ENCODE measurements at regions not wholly inside any gene's neighbourhood (a gene's known extent, or its start where the extent isn't known, plus 50 kb on each side); places are given as distances from the start of the nearest gene placed in this dataset.

DNA sequence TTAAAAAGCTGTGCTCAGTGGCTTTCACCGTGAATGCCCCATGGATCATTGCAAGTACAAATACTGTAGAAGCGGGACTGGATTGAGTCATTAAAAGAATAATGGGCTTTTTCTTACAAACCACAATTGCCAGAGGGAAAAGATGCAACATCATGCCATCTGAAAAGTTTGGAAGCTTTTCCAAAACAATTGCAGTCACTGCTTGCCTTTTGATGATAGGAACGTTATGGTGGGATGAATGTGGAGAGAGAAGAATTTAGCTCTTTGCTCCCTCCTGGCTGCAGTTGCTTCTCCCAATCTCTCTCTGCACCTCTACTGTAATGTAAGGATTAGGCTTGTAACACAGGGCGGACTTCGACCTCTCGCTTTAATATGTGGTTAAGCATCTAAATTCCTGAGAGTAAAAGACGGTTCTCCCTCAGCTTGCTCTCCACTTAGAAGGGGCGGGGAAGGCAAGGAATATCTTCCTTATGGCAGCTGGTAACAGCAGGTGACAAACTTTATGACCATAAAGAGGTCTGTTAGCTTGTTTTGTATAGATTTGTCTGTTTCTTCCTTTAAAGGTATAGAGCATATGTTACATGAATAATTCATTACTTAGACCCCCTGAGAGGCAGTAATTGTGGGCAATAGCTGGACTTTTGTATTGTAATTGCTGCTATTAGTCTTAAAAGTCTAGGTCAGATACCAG lies 376.1 kb downstream of the UTRN start (continued):
- TF ChIP-seq YEATS2 (CRISPR knock-in tag; IDR thresholded peaks at IDR 0.05; ENCODE audit: borderline replicate concordance), result peak; percentile 20; the same call in 1 of the 2 replicates
- TF ChIP-seq BCL6 (CRISPR knock-in tag; IDR thresholded peaks at IDR 0.05), result peak; percentile 49; the same call in 1 of the 2 replicates
- no peak for TF ChIP-seq TOPORS (CRISPR knock-in tag; IDR thresholded peaks at IDR 0.05)
- TF ChIP-seq ZNF205 (CRISPR knock-in tag; IDR thresholded peaks at IDR 0.05), result 0 out of 2 replicates have a peak, but pooled peaks have one; percentile 65
- no peak for TF ChIP-seq EED (CRISPR knock-in tag; IDR thresholded peaks at IDR 0.05)
- TF ChIP-seq, protein P1, sequence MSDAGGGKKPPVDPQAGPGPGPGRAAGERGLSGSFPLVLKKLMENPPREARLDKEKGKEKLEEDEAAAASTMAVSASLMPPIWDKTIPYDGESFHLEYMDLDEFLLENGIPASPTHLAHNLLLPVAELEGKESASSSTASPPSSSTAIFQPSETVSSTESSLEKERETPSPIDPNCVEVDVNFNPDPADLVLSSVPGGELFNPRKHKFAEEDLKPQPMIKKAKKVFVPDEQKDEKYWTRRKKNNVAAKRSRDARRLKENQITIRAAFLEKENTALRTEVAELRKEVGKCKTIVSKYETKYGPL (CRISPR knock-in tag; IDR thresholded peaks at IDR 0.05), result no peak
- peak; percentile 25 for TF ChIP-seq FOSL2 (CRISPR knock-in tag; IDR thresholded peaks at IDR 0.05)
- TF ChIP-seq ZNF121 (CRISPR knock-in tag; IDR thresholded peaks at IDR 0.05), result no peak
- TF ChIP-seq, protein P2, sequence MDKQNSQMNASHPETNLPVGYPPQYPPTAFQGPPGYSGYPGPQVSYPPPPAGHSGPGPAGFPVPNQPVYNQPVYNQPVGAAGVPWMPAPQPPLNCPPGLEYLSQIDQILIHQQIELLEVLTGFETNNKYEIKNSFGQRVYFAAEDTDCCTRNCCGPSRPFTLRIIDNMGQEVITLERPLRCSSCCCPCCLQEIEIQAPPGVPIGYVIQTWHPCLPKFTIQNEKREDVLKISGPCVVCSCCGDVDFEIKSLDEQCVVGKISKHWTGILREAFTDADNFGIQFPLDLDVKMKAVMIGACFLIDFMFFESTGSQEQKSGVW (CRISPR knock-in tag; IDR thresholded peaks at IDR 0.05; ENCODE audit: borderline replicate concordance), result no peak
- TF ChIP-seq ZNF773 (CRISPR knock-in tag; IDR thresholded peaks at IDR 0.05; ENCODE audit: borderline replicate concordance), result no peak
- TF ChIP-seq MBNL3 (CRISPR knock-in tag; conservative IDR thresholded peaks at IDR 0.05), result no peak
- TF ChIP-seq ZNF614 (CRISPR knock-in tag; IDR thresholded peaks at IDR 0.05; ENCODE audit: borderline replicate concordance), result peak; percentile 29; the same call in 1 of the 2 replicates
- TF ChIP-seq ASH2L (IDR thresholded peaks at IDR 0.05; ENCODE audit: insufficient read length, low read depth, low read length), result no peak
- peak; percentile 75; the same call in 1 of the 2 replicates for TF ChIP-seq CBFB (CRISPR knock-in tag; IDR thresholded peaks at IDR 0.05)
- TF ChIP-seq SNAI1 (CRISPR knock-in tag; IDR thresholded peaks at IDR 0.05; ENCODE audit: borderline replicate concordance), result no peak
- TF ChIP-seq ZSCAN29 (CRISPR knock-in tag; conservative IDR thresholded peaks at IDR 0.05), result no peak
- TF ChIP-seq, protein P3, sequence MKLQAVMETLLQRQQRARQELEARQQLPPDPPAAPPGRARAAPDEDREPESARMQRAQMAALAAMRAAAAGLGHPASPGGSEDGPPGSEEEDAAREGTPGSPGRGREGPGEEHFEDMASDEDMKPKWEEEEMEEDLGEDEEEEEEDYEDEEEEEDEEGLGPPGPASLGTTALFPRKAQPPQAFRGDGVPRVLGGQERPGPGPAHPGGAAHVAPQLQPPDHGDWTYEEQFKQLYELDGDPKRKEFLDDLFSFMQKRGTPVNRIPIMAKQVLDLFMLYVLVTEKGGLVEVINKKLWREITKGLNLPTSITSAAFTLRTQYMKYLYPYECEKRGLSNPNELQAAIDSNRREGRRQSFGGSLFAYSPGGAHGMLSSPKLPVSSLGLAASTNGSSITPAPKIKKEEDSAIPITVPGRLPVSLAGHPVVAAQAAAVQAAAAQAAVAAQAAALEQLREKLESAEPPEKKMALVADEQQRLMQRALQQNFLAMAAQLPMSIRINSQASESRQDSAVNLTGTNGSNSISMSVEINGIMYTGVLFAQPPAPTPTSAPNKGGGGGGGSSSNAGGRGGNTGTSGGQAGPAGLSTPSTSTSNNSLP (IDR thresholded peaks at IDR 0.05; ENCODE audit: low read depth, low read length), result no peak
- no peak for TF ChIP-seq TAF1 (CRISPR knock-in tag; IDR thresholded peaks at IDR 0.05)
- TF ChIP-seq, protein P4, sequence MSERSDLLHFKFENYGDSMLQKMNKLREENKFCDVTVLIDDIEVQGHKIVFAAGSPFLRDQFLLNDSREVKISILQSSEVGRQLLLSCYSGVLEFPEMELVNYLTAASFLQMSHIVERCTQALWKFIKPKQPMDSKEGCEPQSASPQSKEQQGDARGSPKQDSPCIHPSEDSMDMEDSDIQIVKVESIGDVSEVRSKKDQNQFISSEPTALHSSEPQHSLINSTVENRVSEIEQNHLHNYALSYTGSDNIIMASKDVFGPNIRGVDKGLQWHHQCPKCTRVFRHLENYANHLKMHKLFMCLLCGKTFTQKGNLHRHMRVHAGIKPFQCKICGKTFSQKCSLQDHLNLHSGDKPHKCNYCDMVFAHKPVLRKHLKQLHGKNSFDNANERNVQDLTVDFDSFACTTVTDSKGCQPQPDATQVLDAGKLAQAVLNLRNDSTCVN (CRISPR knock-in tag; IDR thresholded peaks at IDR 0.05; ENCODE audit: borderline replicate concordance), result no peak
- no peak for TF ChIP-seq ZNF33B (CRISPR knock-in tag; IDR thresholded peaks at IDR 0.05)
- no peak for TF ChIP-seq ZNF235 (CRISPR knock-in tag; IDR thresholded peaks at IDR 0.05; ENCODE audit: borderline replicate concordance)
- TF ChIP-seq, protein P5, sequence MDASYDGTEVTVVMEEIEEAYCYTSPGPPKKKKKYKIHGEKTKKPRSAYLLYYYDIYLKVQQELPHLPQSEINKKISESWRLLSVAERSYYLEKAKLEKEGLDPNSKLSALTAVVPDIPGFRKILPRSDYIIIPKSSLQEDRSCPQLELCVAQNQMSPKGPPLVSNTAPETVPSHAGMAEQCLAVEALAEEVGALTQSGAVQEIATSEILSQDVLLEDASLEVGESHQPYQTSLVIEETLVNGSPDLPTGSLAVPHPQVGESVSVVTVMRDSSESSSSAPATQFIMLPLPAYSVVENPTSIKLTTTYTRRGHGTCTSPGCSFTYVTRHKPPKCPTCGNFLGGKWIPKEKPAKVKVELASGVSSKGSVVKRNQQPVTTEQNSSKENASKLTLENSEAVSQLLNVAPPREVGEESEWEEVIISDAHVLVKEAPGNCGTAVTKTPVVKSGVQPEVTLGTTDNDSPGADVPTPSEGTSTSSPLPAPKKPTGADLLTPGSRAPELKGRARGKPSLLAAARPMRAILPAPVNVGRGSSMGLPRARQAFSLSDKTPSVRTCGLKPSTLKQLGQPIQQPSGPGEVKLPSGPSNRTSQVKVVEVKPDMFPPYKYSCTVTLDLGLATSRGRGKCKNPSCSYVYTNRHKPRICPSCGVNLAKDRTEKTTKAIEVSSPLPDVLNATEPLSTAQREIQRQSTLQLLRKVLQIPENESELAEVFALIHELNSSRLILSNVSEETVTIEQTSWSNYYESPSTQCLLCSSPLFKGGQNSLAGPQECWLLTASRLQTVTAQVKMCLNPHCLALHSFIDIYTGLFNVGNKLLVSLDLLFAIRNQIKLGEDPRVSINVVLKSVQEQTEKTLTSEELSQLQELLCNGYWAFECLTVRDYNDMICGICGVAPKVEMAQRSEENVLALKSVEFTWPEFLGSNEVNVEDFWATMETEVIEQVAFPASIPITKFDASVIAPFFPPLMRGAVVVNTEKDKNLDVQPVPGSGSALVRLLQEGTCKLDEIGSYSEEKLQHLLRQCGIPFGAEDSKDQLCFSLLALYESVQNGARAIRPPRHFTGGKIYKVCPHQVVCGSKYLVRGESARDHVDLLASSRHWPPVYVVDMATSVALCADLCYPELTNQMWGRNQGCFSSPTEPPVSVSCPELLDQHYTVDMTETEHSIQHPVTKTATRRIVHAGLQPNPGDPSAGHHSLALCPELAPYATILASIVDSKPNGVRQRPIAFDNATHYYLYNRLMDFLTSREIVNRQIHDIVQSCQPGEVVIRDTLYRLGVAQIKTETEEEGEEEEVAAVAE (CRISPR knock-in tag; IDR thresholded peaks at IDR 0.05; ENCODE audit: borderline replicate concordance), result no peak

Measured in HepG2 (cell line).